BE2C (cell line): ENCODE measurements at regions not wholly inside any gene's neighbourhood (a gene's known extent, or its start where the extent isn't known, plus 50 kb on each side); places are given as distances from the start of the nearest gene placed in this dataset.

Experiments
- DNase-seq: peaks from one replicate; pipeline ENCODE4 v3.0.0-alpha.2; 2020
- H3K27me3 ChIP-seq: fragments of 250-450 bp; sonication (Bioruptor Pico); 2 replicates; pipeline ENCODE4 v1.5.1; 2020; ENCODE audit warnings: mild to moderate bottlenecking
- H3K36me3 ChIP-seq: fragments of 250-450 bp; sonication (Bioruptor Pico); 2 replicates; pipeline ENCODE4 v1.5.1; 2020; ENCODE audit warnings: mild to moderate bottlenecking
- H3K4me1 ChIP-seq: fragments of 250-450 bp; sonication (Bioruptor Pico); 2 replicates; pipeline ENCODE4 v1.5.1; 2020
- H3K4me3 ChIP-seq: 2 replicates; pipeline ENCODE4 v1.5.1; 2011; ENCODE audit warnings: low read depth, low read length
- H3K9me3 ChIP-seq: fragments of 250-450 bp; sonication (Bioruptor Pico); 2 replicates; pipeline ENCODE4 v1.5.1; 2020
- TF ChIP-seq, protein P1 (sequence below): IDR thresholded peaks from 2 replicates; pipeline ENCODE4 v1.5.1; 2012; ENCODE audit warnings: mild to moderate bottlenecking, low read depth, low read length

DNA sequence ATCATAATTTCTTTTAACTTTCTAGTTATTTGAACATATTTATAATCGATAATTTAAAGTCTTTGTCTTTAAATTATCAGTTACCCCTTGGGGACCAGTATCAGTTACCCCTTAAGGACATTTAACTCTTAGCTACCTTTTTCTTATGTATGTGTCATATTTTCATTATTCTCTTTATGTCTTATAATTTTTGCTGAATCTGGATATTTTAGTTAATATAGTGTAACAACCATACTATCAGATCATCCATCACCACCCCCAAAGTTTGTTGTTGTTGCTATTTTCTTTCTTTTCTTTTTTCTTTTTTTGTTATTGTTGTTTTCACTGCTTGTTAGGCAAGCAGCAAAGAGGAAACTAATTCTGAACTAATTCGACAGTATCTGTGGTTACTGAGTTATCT lies 57.0 kb upstream of the TNFSF18 start:
- H3K27me3 ChIP-seq: no peaks in the 10 kb centered on the region
- no peak for DNase-seq
- H3K36me3 ChIP-seq: no peaks in the 10 kb centered on the region
- TF ChIP-seq, protein P1, sequence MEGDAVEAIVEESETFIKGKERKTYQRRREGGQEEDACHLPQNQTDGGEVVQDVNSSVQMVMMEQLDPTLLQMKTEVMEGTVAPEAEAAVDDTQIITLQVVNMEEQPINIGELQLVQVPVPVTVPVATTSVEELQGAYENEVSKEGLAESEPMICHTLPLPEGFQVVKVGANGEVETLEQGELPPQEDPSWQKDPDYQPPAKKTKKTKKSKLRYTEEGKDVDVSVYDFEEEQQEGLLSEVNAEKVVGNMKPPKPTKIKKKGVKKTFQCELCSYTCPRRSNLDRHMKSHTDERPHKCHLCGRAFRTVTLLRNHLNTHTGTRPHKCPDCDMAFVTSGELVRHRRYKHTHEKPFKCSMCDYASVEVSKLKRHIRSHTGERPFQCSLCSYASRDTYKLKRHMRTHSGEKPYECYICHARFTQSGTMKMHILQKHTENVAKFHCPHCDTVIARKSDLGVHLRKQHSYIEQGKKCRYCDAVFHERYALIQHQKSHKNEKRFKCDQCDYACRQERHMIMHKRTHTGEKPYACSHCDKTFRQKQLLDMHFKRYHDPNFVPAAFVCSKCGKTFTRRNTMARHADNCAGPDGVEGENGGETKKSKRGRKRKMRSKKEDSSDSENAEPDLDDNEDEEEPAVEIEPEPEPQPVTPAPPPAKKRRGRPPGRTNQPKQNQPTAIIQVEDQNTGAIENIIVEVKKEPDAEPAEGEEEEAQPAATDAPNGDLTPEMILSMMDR: no peak
- no peaks in the 10 kb centered on the region for H3K4me1 ChIP-seq
- H3K9me3 ChIP-seq: no peaks in the 10 kb centered on the region
- H3K4me3 ChIP-seq: no peak overlapping the region

DNA sequence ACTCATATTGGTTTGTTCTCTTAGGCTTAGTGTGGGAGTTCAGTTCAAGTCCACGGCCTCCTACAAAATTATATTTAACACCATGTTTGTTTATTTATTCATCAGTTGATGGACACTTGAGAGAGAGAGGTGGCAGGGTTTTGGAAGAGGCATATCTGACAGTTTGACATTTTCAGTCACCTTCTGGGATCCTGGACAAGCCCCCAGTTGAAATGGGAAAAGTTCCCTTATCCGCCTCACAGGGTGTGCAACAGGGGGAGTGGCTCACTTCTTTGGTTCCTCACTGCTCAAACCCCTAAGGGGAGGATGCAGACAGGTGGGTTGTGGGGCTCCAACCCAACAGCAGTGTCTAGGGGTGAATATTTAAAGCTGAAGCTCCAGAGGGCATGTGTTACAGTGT lies 52.3 kb upstream of the TNFSF18 start:
- H3K4me3 ChIP-seq: no peak overlapping the region
- H3K9me3 ChIP-seq: no peaks in the 10 kb centered on the region
- no peaks in the 10 kb centered on the region for H3K4me1 ChIP-seq
- H3K36me3 ChIP-seq: no peaks in the 10 kb centered on the region
- no peak for DNase-seq
- TF ChIP-seq, protein P1: no peak
- H3K27me3 ChIP-seq: no peaks in the 10 kb centered on the region

DNA sequence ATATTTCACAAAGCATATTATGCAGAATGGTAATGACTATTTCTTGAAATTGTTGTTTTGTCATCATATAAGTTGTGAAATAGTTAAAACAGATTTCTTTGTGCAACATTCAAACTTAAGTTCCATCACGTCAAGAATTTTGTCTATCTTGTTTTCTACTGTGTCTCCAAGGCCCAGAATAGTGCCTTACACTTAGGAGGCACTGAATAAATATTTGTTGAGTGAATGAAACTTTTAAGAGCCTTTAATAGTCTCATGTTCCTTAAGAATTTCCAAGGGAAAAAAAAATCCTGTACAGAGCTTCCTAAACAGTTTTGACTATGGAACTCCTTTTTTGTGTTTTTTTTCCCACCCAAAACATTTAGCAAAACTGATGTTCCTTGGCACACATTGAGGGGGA lies 50.8 kb upstream of the TNFSF18 start:
- no peaks in the 10 kb centered on the region for H3K9me3 ChIP-seq
- no peak overlapping the region for H3K4me3 ChIP-seq
- TF ChIP-seq, protein P1: no peak
- H3K36me3 ChIP-seq: no peaks in the 10 kb centered on the region
- DNase-seq: no peak
- no peaks in the 10 kb centered on the region for H3K4me1 ChIP-seq
- no peaks in the 10 kb centered on the region for H3K27me3 ChIP-seq

DNA sequence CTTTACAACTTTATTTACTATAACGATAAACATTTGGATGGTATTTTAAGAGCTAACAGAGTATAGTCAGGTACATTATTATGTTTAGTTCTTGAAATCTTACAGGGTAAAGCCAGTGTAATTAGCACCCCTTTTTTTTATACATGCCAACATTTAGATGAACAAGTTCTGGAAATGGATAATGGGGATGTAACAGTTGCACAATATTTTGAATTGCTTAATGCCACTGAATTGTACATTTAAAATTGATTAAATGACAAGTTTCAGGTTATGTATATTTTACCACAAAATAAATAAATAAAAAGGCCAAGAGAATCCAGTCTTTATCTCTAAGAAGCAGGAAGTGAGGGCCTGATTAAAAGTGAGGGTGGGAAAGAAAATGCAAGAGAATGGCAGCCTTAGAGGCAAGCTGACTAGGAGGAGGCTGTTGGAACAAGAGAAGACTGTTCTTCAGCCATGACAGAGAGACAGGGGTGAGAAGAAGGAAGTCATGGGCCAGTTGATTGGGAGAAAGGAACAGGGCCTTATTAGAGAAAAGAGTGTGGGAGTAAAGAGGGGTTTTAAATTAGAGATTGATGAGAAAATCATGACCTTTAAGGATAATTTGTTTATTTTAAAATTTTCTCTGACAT lies 49.9 kb upstream of the TNFSF18 start:
- TF ChIP-seq, protein P1: no peak
- no peaks in the 10 kb centered on the region for H3K27me3 ChIP-seq
- H3K36me3 ChIP-seq: no peaks in the 10 kb centered on the region
- H3K4me1 ChIP-seq: no peaks in the 10 kb centered on the region
- no peak overlapping the region for H3K4me3 ChIP-seq
- no peak for DNase-seq
- H3K9me3 ChIP-seq: no peaks in the 10 kb centered on the region
